HCT116 (cell line): ENCODE measurements at regions not wholly inside any gene's neighbourhood (a gene's known extent, or its start where the extent isn't known, plus 50 kb on each side); places are given as distances from the start of the nearest gene placed in this dataset.

Experiments
- ATAC-seq: fragments of 200-7000 bp; cut with Tn5 transposase; 2 replicates; pipeline ENCODE4 v1.9.1; 2020; ENCODE audit warnings: mild to moderate bottlenecking, moderate library complexity
- BruUV-seq: library from RNA; stranded (reverse); fragments of 400-500 nt; replicated peaks from 2 replicates; lab custom pipeline; 2021; lab: Mats Ljungman, UMichigan
- CTCF ChIA-PET: fragments of 300-600 bp; sonication (Branson Sonifier 250); formaldehyde crosslinking; loops from one replicate; lab custom pipeline; 2021; ENCODE audit warnings: antibody characterized with exemption; lab: Charles Lee
- POLR2A ChIA-PET: fragments of 300-600, 350-600 bp; sonication (Branson Sonifier 250); formaldehyde crosslinking; loops from one replicate; lab custom pipeline; 2021; ENCODE audit warnings: antibody characterized with exemption; lab: Charles Lee
- RAD21 ChIA-PET, 2 experiments: fragments of 300-600 bp; sonication (Branson Sonifier 250); formaldehyde crosslinking; loops; one replicate each; lab custom pipeline; 2023; ENCODE audit warnings: low total read pairs in 2 of 2; ENCODE audit not compliant: uncharacterized antibody in 2 of 2, unreplicated experiment in 2 of 2, low non-redundant PET in 1 of 2; lab: Charles Lee
- DNase-seq: peaks from one replicate; pipeline ENCODE4 v3.0.0-alpha.2; 2010; ENCODE audit warnings: low read depth, low spot score
- H2AFZ ChIP-seq: fragments of 200-600 bp; shearing (Covaris generic), sonication (generic); 2 replicates; pipeline ENCODE4 v1.6.1; 2017; ENCODE audit warnings: low read depth, mixed run types, mixed read lengths, antibody characterized with exemption, low read length; ENCODE audit not compliant: poor library complexity, severe bottlenecking
- H3K27ac ChIP-seq: 2 replicates; pipeline ENCODE4 v1.5.1; 2012; ENCODE audit warnings: low read depth, low read length
- H3K27me3 ChIP-seq: fragments of 200-600 bp; sonication (generic); 2 replicates; pipeline ENCODE4 v1.6.1; 2016; ENCODE audit warnings: mixed run types, low read length, mixed read lengths; ENCODE audit not compliant: insufficient read depth
- H3K36me3 ChIP-seq, 2 experiments: fragments of 200-500 bp in 1 of 2; fragments of 200-600 bp in 1 of 2; sonication (Bioruptor generic) in 1 of 2; sonication (generic) in 1 of 2; 2 replicates each; pipeline versions ENCODE4 v1.5.1 to v1.6.1; 2014 to 2016; ENCODE audit warnings: low read length in 2 of 2, inconsistent platforms in 1 of 2, mixed read lengths in 1 of 2, mixed run types in 1 of 2; ENCODE audit not compliant: insufficient read depth in 2 of 2, control insufficient read depth in 1 of 2
- H3K4me1 ChIP-seq, 2 experiments: fragments of 200-600 bp in 1 of 2; sonication (generic) in 1 of 2; 2 replicates each; pipeline versions ENCODE4 v1.5.1 to v1.6.1; 2012 to 2017; ENCODE audit warnings: low read length in 2 of 2, inconsistent platforms in 1 of 2, mild to moderate bottlenecking in 1 of 2, mixed read lengths in 1 of 2, mixed run types in 1 of 2, moderate library complexity in 1 of 2; ENCODE audit not compliant: insufficient read depth in 2 of 2, control insufficient read depth in 1 of 2
- H3K4me2 ChIP-seq: fragments of 200-600 bp; sonication (generic); 2 replicates; pipeline ENCODE4 v1.6.1; 2017; ENCODE audit warnings: mixed run types, low read length, mixed read lengths
- H3K4me3 ChIP-seq, 2 experiments: fragments of 200-600 bp in 1 of 2; sonication (generic) in 1 of 2; replicated peaks in 1 of 2; 2 replicates each; pipeline ENCODE4 v1.5.1; 2011 to 2016; ENCODE audit warnings: low read length in 2 of 2, control low read depth in 1 of 2, low read depth in 1 of 2, mild to moderate bottlenecking in 1 of 2, mixed read lengths in 1 of 2, mixed run types in 1 of 2
- H3K79me2 ChIP-seq: fragments of 200-600 bp; sonication (generic); 2 replicates; pipeline ENCODE4 v1.6.1; 2017; ENCODE audit warnings: mild to moderate bottlenecking, mixed run types, low read length, moderate library complexity, mixed read lengths; ENCODE audit not compliant: insufficient read depth
- H3K9ac ChIP-seq: fragments of 200-600 bp; sonication (generic); 2 replicates; pipeline ENCODE4 v1.6.1; 2016; ENCODE audit warnings: low read length, mixed read lengths
- H3K9me2 ChIP-seq: fragments of 200-600 bp; sonication (generic), shearing (Covaris generic); 2 replicates; pipeline ENCODE4 v1.6.1; 2017; ENCODE audit warnings: mixed run types, mild to moderate bottlenecking, moderate library complexity; ENCODE audit not compliant: insufficient read depth
- H3K9me3 ChIP-seq, 2 experiments: fragments of 200-500 bp in 1 of 2; fragments of 200-600 bp in 1 of 2; sonication (Bioruptor generic) in 1 of 2; sonication (generic) in 1 of 2; 2 replicates each; pipeline ENCODE4 v1.6.1; 2014 to 2017; ENCODE audit warnings: low read length in 2 of 2, mixed read lengths in 2 of 2, inconsistent platforms in 1 of 2, low read depth in 1 of 2, mild to moderate bottlenecking in 1 of 2, mixed run types in 1 of 2, moderate library complexity in 1 of 2; ENCODE audit not compliant: control insufficient read depth in 1 of 2, insufficient read depth in 1 of 2
- H4K20me1 ChIP-seq: fragments of 200-600 bp; sonication (generic), shearing (Covaris generic); 2 replicates; pipeline ENCODE4 v1.6.1; 2017; ENCODE audit warnings: mixed run types, mild to moderate bottlenecking, moderate library complexity; ENCODE audit not compliant: insufficient read depth
- CBX3 ChIP-seq: IDR thresholded peaks from 2 replicates; pipeline ENCODE4 v1.6.1; 2012; ENCODE audit warnings: low read depth
- CEBPB ChIP-seq: IDR thresholded peaks from 2 replicates; pipeline ENCODE4 v1.6.1; 2012; ENCODE audit warnings: low read depth
- CTCF ChIP-seq, 3 experiments: fragments of 200-600 bp in 1 of 3; sonication (generic) in 1 of 3; IDR thresholded peaks in 2 of 3; conservative IDR thresholded peaks in 1 of 3; 2 replicates each; pipeline ENCODE4 v1.5.1; 2012 to 2017; ENCODE audit warnings: low read depth in 2 of 3, low read length in 2 of 3, antibody characterized with exemption in 1 of 3, borderline replicate concordance in 1 of 3, control low read depth in 1 of 3, mild to moderate bottlenecking in 1 of 3, mixed read lengths in 1 of 3, mixed run types in 1 of 3, moderate library complexity in 1 of 3; ENCODE audit not compliant: insufficient read depth in 1 of 3
- EGR1 ChIP-seq: IDR thresholded peaks from 2 replicates; pipeline ENCODE4 v1.6.1; 2012; ENCODE audit warnings: low read depth
- ELF1 ChIP-seq: IDR thresholded peaks from 2 replicates; pipeline ENCODE4 v1.6.1; 2012; ENCODE audit warnings: low read depth, borderline replicate concordance
- EZH2 ChIP-seq: fragments of 200-600 bp; sonication (generic); IDR thresholded peaks from 2 replicates; pipeline ENCODE4 v1.6.1; 2017; ENCODE audit warnings: antibody characterized with exemption, mixed run types
- EZH2phosphoT487 ChIP-seq: fragments of 200-600 bp; IDR thresholded peaks from 2 replicates; pipeline ENCODE4 v1.6.1; 2018; ENCODE audit warnings: antibody characterized with exemption, borderline replicate concordance
- FOSL1 ChIP-seq: IDR thresholded peaks from 2 replicates; pipeline ENCODE4 v1.6.1; 2012; ENCODE audit warnings: low read depth
- JUND ChIP-seq: IDR thresholded peaks from 2 replicates; pipeline ENCODE4 v1.6.1; 2012
- SIN3A ChIP-seq: IDR thresholded peaks from 2 replicates; pipeline ENCODE4 v1.6.1; 2012; ENCODE audit warnings: low read depth
- SP1 ChIP-seq: IDR thresholded peaks from 2 replicates; pipeline ENCODE4 v1.6.1; 2012; ENCODE audit warnings: low read depth
- SRF ChIP-seq: IDR thresholded peaks from 2 replicates; pipeline ENCODE4 v1.6.1; 2012; ENCODE audit warnings: low read depth
- ZFX ChIP-seq: fragments of 450-650 bp; IDR thresholded peaks from 2 replicates; pipeline ENCODE4 v1.6.1; 2017
- ZNF274 ChIP-seq: fragments of 200-500 bp; sonication (Bioruptor generic); IDR thresholded peaks from 2 replicates; pipeline ENCODE4 v1.6.1; 2014; ENCODE audit warnings: mild to moderate bottlenecking, low read depth, low read length, inconsistent platforms
- intact Hi-C: fragments of 100-400 bp; cut with micrococcal nuclease; formaldehyde crosslinking; loops from 2 replicates; pipeline ENCODE4 v1.10.0; 2022
- TF ChIP-seq, protein P1 (sequence below): IDR thresholded peaks from 2 replicates; pipeline ENCODE4 v1.6.1; 2012
- TF ChIP-seq, protein P2 (sequence below): IDR thresholded peaks from 2 replicates; pipeline ENCODE4 v1.6.1; 2011; ENCODE audit warnings: mild to moderate bottlenecking, low read length, moderate library complexity; ENCODE audit not compliant: insufficient replicate concordance; ENCODE audit errors: extremely low read depth

GRCh38 chr1:55604749-55605148 lies 389.6 kb upstream of the USP24 start:
- H3K4me2 ChIP-seq, result no peak overlapping the region
- no peaks in the 10 kb centered on the region for H3K27me3 ChIP-seq
- DNase-seq (no peak), ATAC-seq (no peak)
- no peak overlapping the region for H3K4me3 ChIP-seq
- H3K9ac ChIP-seq, result no peak overlapping the region
- no peak overlapping the region for H3K27ac ChIP-seq
- H3K9me2 ChIP-seq, result no peaks in the 10 kb centered on the region
- intact Hi-C loops, result no loop called here
- no peaks in the 10 kb centered on the region for H3K79me2 ChIP-seq
- RAD21 ChIA-PET, result no interaction called here
- no peaks in the 10 kb centered on the region for H4K20me1 ChIP-seq
- no peaks in the 10 kb centered on the region for H3K4me1 ChIP-seq
- H2AFZ ChIP-seq, result no peak overlapping the region
- H3K36me3 ChIP-seq, result no peaks in the 10 kb centered on the region
- CTCF ChIA-PET, result no interaction called here
- no peaks in the 10 kb centered on the region for H3K9me3 ChIP-seq
- BruUV-seq, result no TSS peak
- POLR2A ChIA-PET, result no interaction called here
- no peak for TF ChIP-seq CBX3
- TF ChIP-seq CTCF (IDR thresholded peaks at IDR 0.05 in 2 of 3, conservative IDR thresholded peaks at IDR 0.05 in 1 of 3; ENCODE audit: borderline replicate concordance in 1 of 3, insufficient read depth in 1 of 3, low read depth in 2 of 3, low read length in 2 of 3), result no peak
- no peak for TF ChIP-seq FOSL1
- TF ChIP-seq ZFX, result no peak
- TF ChIP-seq, protein P1, sequence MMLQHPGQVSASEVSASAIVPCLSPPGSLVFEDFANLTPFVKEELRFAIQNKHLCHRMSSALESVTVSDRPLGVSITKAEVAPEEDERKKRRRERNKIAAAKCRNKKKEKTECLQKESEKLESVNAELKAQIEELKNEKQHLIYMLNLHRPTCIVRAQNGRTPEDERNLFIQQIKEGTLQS, result no peak
- TF ChIP-seq CEBPB, result no peak
- no peak for TF ChIP-seq EGR1
- TF ChIP-seq, protein P2, sequence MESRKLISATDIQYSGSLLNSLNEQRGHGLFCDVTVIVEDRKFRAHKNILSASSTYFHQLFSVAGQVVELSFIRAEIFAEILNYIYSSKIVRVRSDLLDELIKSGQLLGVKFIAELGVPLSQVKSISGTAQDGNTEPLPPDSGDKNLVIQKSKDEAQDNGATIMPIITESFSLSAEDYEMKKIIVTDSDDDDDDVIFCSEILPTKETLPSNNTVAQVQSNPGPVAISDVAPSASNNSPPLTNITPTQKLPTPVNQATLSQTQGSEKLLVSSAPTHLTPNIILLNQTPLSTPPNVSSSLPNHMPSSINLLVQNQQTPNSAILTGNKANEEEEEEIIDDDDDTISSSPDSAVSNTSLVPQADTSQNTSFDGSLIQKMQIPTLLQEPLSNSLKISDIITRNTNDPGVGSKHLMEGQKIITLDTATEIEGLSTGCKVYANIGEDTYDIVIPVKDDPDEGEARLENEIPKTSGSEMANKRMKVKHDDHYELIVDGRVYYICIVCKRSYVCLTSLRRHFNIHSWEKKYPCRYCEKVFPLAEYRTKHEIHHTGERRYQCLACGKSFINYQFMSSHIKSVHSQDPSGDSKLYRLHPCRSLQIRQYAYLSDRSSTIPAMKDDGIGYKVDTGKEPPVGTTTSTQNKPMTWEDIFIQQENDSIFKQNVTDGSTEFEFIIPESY, result no peak
- TF ChIP-seq SRF, result no peak
- TF ChIP-seq EZH2, result no peak
- TF ChIP-seq ELF1, result no peak
- no peak for TF ChIP-seq JUND
- TF ChIP-seq EZH2phosphoT487, result no peak
- no peak for TF ChIP-seq ZNF274
- TF ChIP-seq SIN3A, result no peak
- no peak for TF ChIP-seq SP1
